ENCODE measurements at regions not wholly inside any gene's neighbourhood (a gene's known extent, or its start where the extent isn't known, plus 50 kb on each side); places are given as distances from the start of the nearest gene placed in this dataset.

GRCh38 chr10:2858452-2858851 lies 208.9 kb upstream of the PFKP start:
- no peak for TF ChIP-seq ZBTB33 (IDR thresholded peaks at IDR 0.05)
- TF ChIP-seq TAF1 (conservative IDR thresholded peaks at IDR 0.05) = no peak
- no peak for TF ChIP-seq REST (IDR thresholded peaks at IDR 0.05)
- TF ChIP-seq HNF4G (IDR thresholded peaks at IDR 0.05) = no peak
- TF ChIP-seq JUND (IDR thresholded peaks at IDR 0.05) = no peak
- no peaks in the 10 kb centered on the region for H3K27me3 ChIP-seq (ENCODE audit: control insufficient read depth in 4 of 4, insufficient read depth in 4 of 4, low read length in 3 of 4)
- 57% methylated on average over 2 of the region's 2 CpGs for WGBS
- H3K27ac ChIP-seq (ENCODE audit: low read depth in 1 of 2, low read length in 2 of 2) = no peak overlapping the region
- DNase-seq (ENCODE audit: low spot score) = no peak
- no peaks in the 10 kb centered on the region for H3K4me1 ChIP-seq (ENCODE audit: control insufficient read depth in 4 of 4, insufficient read depth in 4 of 4, low read length in 3 of 4)
- H3K36me3 ChIP-seq (ENCODE audit: control insufficient read depth in 4 of 4, insufficient read depth in 3 of 4, low read depth in 1 of 4, low read length in 3 of 4) = no peaks in the 10 kb centered on the region
- no peak overlapping the region for H3K4me3 ChIP-seq (ENCODE audit: low read depth in 1 of 3, low read length in 3 of 3)
- H3K9me3 ChIP-seq (ENCODE audit: control insufficient read depth in 4 of 4, low read length in 3 of 4) = no peaks in the 10 kb centered on the region
- no peak overlapping the region for H3K9ac ChIP-seq (ENCODE audit: low read depth in 1 of 2, low read length in 2 of 2)

- Histone ChIP-seq H3K9me3 (ENCODE audit: control insufficient read depth in 4 of 4, low read length in 3 of 4) (no peaks in the 10 kb centered on the region), H3K27me3 (ENCODE audit: control insufficient read depth in 4 of 4, insufficient read depth in 4 of 4, low read length in 3 of 4) (no peaks in the 10 kb centered on the region), H3K4me1 (ENCODE audit: control insufficient read depth in 4 of 4, insufficient read depth in 4 of 4, low read length in 3 of 4) (no peaks in the 10 kb centered on the region), H3K36me3 (ENCODE audit: control insufficient read depth in 4 of 4, insufficient read depth in 3 of 4, low read depth in 1 of 4, low read length in 3 of 4) (no peaks in the 10 kb centered on the region), H3K27ac (ENCODE audit: low read depth in 1 of 2, low read length in 2 of 2) (no peak overlapping the region), H3K9ac (ENCODE audit: low read depth in 1 of 2, low read length in 2 of 2) (no peak overlapping the region), H3K4me3 (ENCODE audit: low read depth in 1 of 3, low read length in 3 of 3) (no peak overlapping the region)
- no peak for DNase-seq (ENCODE audit: low spot score)
- TF ChIP-seq FOXA1 (IDR thresholded peaks at IDR 0.05) = no peak
- TF ChIP-seq HNF4G (IDR thresholded peaks at IDR 0.05) = no peak
- TF ChIP-seq YY1 (IDR thresholded peaks at IDR 0.05) = no peak
- TF ChIP-seq GABPA (IDR thresholded peaks at IDR 0.05 in 1 of 2, conservative IDR thresholded peaks at IDR 0.05 in 1 of 2) = no peak
- TF ChIP-seq RAD21 (IDR thresholded peaks at IDR 0.05) = no peak
- no peak for TF ChIP-seq FOXA2 (IDR thresholded peaks at IDR 0.05)
- no peak for TF ChIP-seq NR2F2 (IDR thresholded peaks at IDR 0.05)
- 51% methylated on average over 6 of the region's 6 CpGs for WGBS
These were observed 210.8 kb upstream of the PFKP start for GRCh38 chr10:2856598-2856997.

GRCh38 chr10:2852574-2853323 lies 214.6 kb upstream of the PFKP start:
- H3K4me1 ChIP-seq (ENCODE audit: control insufficient read depth in 4 of 4, insufficient read depth in 4 of 4, low read length in 3 of 4) = no peaks in the 10 kb centered on the region
- H3K9me3 ChIP-seq (ENCODE audit: control insufficient read depth in 4 of 4, low read length in 3 of 4) = no peaks in the 10 kb centered on the region
- H3K9ac ChIP-seq (ENCODE audit: low read depth in 1 of 2, low read length in 2 of 2) = no peak overlapping the region
- H3K27ac ChIP-seq (ENCODE audit: low read depth in 1 of 2, low read length in 2 of 2) = no peak overlapping the region
- 53% methylated on average over 2 of the region's 2 CpGs for WGBS
- H3K36me3 ChIP-seq (ENCODE audit: control insufficient read depth in 4 of 4, insufficient read depth in 3 of 4, low read depth in 1 of 4, low read length in 3 of 4) = no peaks in the 10 kb centered on the region
- no peak overlapping the region for H3K4me3 ChIP-seq (ENCODE audit: low read depth in 1 of 3, low read length in 3 of 3)
- no peak for DNase-seq (ENCODE audit: low spot score)
- peaks cover 0 to 4% (median 0%) of the 10 kb centered on the region in 4 donors for H3K27me3 ChIP-seq (ENCODE audit: control insufficient read depth in 4 of 4, insufficient read depth in 4 of 4, low read length in 3 of 4)
- TF ChIP-seq HNF4G (IDR thresholded peaks at IDR 0.05) = no peak
- TF ChIP-seq YY1 (IDR thresholded peaks at IDR 0.05) = no peak
- TF ChIP-seq, protein P1, sequence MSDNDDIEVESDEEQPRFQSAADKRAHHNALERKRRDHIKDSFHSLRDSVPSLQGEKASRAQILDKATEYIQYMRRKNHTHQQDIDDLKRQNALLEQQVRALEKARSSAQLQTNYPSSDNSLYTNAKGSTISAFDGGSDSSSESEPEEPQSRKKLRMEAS (IDR thresholded peaks at IDR 0.05) = no peak
- TF ChIP-seq GABPA (IDR thresholded peaks at IDR 0.05 in 1 of 2, conservative IDR thresholded peaks at IDR 0.05 in 1 of 2) = no peak
- TF ChIP-seq, protein P2, sequence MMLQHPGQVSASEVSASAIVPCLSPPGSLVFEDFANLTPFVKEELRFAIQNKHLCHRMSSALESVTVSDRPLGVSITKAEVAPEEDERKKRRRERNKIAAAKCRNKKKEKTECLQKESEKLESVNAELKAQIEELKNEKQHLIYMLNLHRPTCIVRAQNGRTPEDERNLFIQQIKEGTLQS (IDR thresholded peaks at IDR 0.05) = no peak
- TF ChIP-seq, protein P3, sequence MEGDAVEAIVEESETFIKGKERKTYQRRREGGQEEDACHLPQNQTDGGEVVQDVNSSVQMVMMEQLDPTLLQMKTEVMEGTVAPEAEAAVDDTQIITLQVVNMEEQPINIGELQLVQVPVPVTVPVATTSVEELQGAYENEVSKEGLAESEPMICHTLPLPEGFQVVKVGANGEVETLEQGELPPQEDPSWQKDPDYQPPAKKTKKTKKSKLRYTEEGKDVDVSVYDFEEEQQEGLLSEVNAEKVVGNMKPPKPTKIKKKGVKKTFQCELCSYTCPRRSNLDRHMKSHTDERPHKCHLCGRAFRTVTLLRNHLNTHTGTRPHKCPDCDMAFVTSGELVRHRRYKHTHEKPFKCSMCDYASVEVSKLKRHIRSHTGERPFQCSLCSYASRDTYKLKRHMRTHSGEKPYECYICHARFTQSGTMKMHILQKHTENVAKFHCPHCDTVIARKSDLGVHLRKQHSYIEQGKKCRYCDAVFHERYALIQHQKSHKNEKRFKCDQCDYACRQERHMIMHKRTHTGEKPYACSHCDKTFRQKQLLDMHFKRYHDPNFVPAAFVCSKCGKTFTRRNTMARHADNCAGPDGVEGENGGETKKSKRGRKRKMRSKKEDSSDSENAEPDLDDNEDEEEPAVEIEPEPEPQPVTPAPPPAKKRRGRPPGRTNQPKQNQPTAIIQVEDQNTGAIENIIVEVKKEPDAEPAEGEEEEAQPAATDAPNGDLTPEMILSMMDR (IDR thresholded peaks at IDR 0.05; ENCODE audit: low read depth, low read length, missing input control) = no peak
- TF ChIP-seq SP1 (IDR thresholded peaks at IDR 0.05) = no peak
- TF ChIP-seq RXRA (IDR thresholded peaks at IDR 0.05) = no peak
- no peak for TF ChIP-seq TAF1 (conservative IDR thresholded peaks at IDR 0.05)
- no peak for TF ChIP-seq NR2F2 (IDR thresholded peaks at IDR 0.05)
- no peak for TF ChIP-seq RAD21 (IDR thresholded peaks at IDR 0.05)
